ENCODE measurements at regions not wholly inside any gene's neighbourhood (a gene's known extent, or its start where the extent isn't known, plus 50 kb on each side); places are given as distances from the start of the nearest gene placed in this dataset.

GRCh38 chr1:79796434-79796833, 789.9 kb upstream of the ADGRL4 start:
- no peaks in the 10 kb centered on the region for H3K79me2 ChIP-seq (ENCODE audit: low read length)
- no peak overlapping the region for H3K9ac ChIP-seq (ENCODE audit: low read length)
- no peak overlapping the region for H3K4me3 ChIP-seq (ENCODE audit: low read length)
- no peaks in the 10 kb centered on the region for H3F3A ChIP-seq (ENCODE audit: insufficient read depth, low read length)
- H3K9me2 ChIP-seq (replicated peaks; ENCODE audit: insufficient read depth, low read length): no peaks in the 10 kb centered on the region
- no peak for DNase-seq
- H4K20me1 ChIP-seq (ENCODE audit: insufficient read depth, low read length): no peaks in the 10 kb centered on the region
- H3K27ac ChIP-seq (ENCODE audit: low read length): no peak overlapping the region
- no peak overlapping the region for H2AFZ ChIP-seq (ENCODE audit: low read length)
- no peak overlapping the region for H3K4me2 ChIP-seq (ENCODE audit: low read depth, low read length)
- no peaks in the 10 kb centered on the region for H3K4me1 ChIP-seq (ENCODE audit: low read length)
- TF ChIP-seq EZH2 (optimal IDR thresholded peaks at IDR 0.05; ENCODE audit: low read depth, low read length): no peak
- TF ChIP-seq CTCF (IDR thresholded peaks at IDR 0.05; ENCODE audit: low read length): no peak
- TF ChIP-seq EZH2phosphoT487 (IDR thresholded peaks at IDR 0.05; ENCODE audit: low read length): no peak
- no peaks in the 10 kb centered on the region for H3K36me3 ChIP-seq (replicated peaks; ENCODE audit: insufficient read depth, low read length)
- H3K9me3 ChIP-seq (replicated peaks; ENCODE audit: insufficient read depth, low read length): no peaks in the 10 kb centered on the region
- H3K27me3 ChIP-seq (replicated peaks; ENCODE audit: insufficient read depth, low read length): no peaks in the 10 kb centered on the region

DNA sequence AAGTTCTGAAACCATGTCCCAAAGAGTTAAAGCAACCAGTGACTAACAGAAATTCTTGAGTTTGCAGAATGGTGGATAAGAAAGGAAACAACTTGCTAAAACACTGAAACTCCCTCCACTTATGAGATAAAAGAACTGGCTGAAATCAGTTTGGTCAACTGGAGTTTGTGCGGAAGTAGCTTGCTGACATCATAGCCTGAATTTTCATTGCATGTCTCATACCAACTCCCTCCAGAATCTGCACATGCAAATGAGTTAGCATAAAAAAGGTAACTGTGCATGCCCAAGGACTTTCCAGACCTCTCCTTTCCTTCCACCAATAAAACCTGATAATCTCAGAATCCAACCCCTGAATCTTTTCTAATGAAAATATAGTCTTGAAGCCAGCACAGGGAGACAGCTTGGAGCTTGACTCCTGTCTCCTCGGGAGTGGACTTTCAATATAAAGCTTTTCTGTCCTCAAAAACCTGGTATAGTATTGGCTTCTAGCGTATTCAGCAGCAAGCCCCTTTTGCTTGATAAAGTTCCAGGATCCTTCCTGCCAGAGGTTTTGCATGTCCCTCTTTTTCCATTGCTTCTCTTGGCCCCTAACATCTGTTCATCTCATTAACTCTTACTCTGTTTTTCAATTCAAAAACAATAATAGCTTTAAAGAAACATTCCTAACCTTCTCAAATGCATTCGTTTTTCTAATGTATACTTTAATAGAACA, 785.8 kb upstream of the ADGRL4 start:
- Histone ChIP-seq H4K20me1 (ENCODE audit: insufficient read depth, low read length) (no peaks in the 10 kb centered on the region), H3K4me1 (ENCODE audit: low read length) (no peaks in the 10 kb centered on the region), H3K4me3 (ENCODE audit: low read length) (no peak overlapping the region), H3F3A (ENCODE audit: insufficient read depth, low read length) (no peaks in the 10 kb centered on the region), H3K9me2 (replicated peaks; ENCODE audit: insufficient read depth, low read length) (no peaks in the 10 kb centered on the region), H3K36me3 (replicated peaks; ENCODE audit: insufficient read depth, low read length) (no peaks in the 10 kb centered on the region), H3K79me2 (ENCODE audit: low read length) (no peaks in the 10 kb centered on the region), H3K9me3 (replicated peaks; ENCODE audit: insufficient read depth, low read length) (no peaks in the 10 kb centered on the region), H3K9ac (ENCODE audit: low read length) (no peak overlapping the region), H3K4me2 (ENCODE audit: low read depth, low read length) (no peak overlapping the region), H2AFZ (ENCODE audit: low read length) (no peak overlapping the region), H3K27me3 (replicated peaks; ENCODE audit: insufficient read depth, low read length) (no peaks in the 10 kb centered on the region), H3K27ac (ENCODE audit: low read length) (no peak overlapping the region)
- no peak for DNase-seq
- TF ChIP-seq CTCF (IDR thresholded peaks at IDR 0.05; ENCODE audit: low read length) (no peak), EZH2phosphoT487 (IDR thresholded peaks at IDR 0.05; ENCODE audit: low read length) (no peak), EZH2 (optimal IDR thresholded peaks at IDR 0.05; ENCODE audit: low read depth, low read length) (no peak)

GRCh38 chr1:79791488-79792218, 785.1 kb upstream of the ADGRL4 start:
- TF ChIP-seq CTCF (IDR thresholded peaks at IDR 0.05; ENCODE audit: low read length) (no peak), EZH2 (optimal IDR thresholded peaks at IDR 0.05; ENCODE audit: low read depth, low read length) (no peak), EZH2phosphoT487 (IDR thresholded peaks at IDR 0.05; ENCODE audit: low read length) (no peak)
- Histone ChIP-seq H3K4me1 (ENCODE audit: low read length) (no peaks in the 10 kb centered on the region), H3K27me3 (replicated peaks; ENCODE audit: insufficient read depth, low read length) (no peaks in the 10 kb centered on the region)

More at GRCh38 chr1:79791488-79792218, 785.1 kb upstream of the ADGRL4 start:
- Histone ChIP-seq H3K79me2 (ENCODE audit: low read length) (no peaks in the 10 kb centered on the region), H3F3A (ENCODE audit: insufficient read depth, low read length) (no peaks in the 10 kb centered on the region), H3K9me3 (replicated peaks; ENCODE audit: insufficient read depth, low read length) (no peaks in the 10 kb centered on the region), H3K27ac (ENCODE audit: low read length) (no peak overlapping the region), H4K20me1 (ENCODE audit: insufficient read depth, low read length) (no peaks in the 10 kb centered on the region), H3K4me3 (ENCODE audit: low read length) (no peak overlapping the region), H3K36me3 (replicated peaks; ENCODE audit: insufficient read depth, low read length) (no peaks in the 10 kb centered on the region), H3K9me2 (replicated peaks; ENCODE audit: insufficient read depth, low read length) (no peaks in the 10 kb centered on the region), H2AFZ (ENCODE audit: low read length) (no peak overlapping the region), H3K9ac (ENCODE audit: low read length) (no peak overlapping the region), H3K4me2 (ENCODE audit: low read depth, low read length) (no peak overlapping the region)
- DNase-seq: no peak

All from MM.1S (cell line).